ENCODE measurements at regions not wholly inside any gene's neighbourhood (a gene's known extent, or its start where the extent isn't known, plus 50 kb on each side); places are given as distances from the start of the nearest gene placed in this dataset.

- TF ChIP-seq CTCF (conservative IDR thresholded peaks at IDR 0.05 in 1 of 2, IDR thresholded peaks at IDR 0.05 in 1 of 2; ENCODE audit: low read depth in 1 of 2, low read length in 2 of 2) (no peak), EZH2 (IDR thresholded peaks at IDR 0.05; ENCODE audit: low read length, missing control alignments) (no peak)
These were observed 182.2 kb downstream of the ABCC12 start for GRCh38 chr16:47973552-47973951.

Data from fibroblast of lung (primary cell).